ENCODE measurements at regions not wholly inside any gene's neighbourhood (a gene's known extent, or its start where the extent isn't known, plus 50 kb on each side); places are given as distances from the start of the nearest gene placed in this dataset.
A peak's percentile ranks its signal among the peaks of the same experiment; 100 is the strongest.

- Histone ChIP-seq H3K4me3 (no peak overlapping the region), H3K27me3 (no peaks in the 10 kb centered on the region), H3K36me3 (no peaks in the 10 kb centered on the region), H3K4me1 (no peaks in the 10 kb centered on the region), H3K9me3 (peaks cover 0 to 21% of the 10 kb centered on the region in 2 donors), H3K27ac (no peak overlapping the region)
- intact Hi-C loops (cut with DNase I), result no loop called here
- ATAC-seq (peak; percentile 41), DNase-seq (no peak)
- TF ChIP-seq CTCF (IDR thresholded peaks at IDR 0.05), result no peak
Measured at GRCh38 chr10:32155075-32155516, 98.9 kb upstream of the KIF5B start.

- Histone ChIP-seq H3K9me3 (peaks cover 0 to 21% of the 10 kb centered on the region in 2 donors), H3K27ac (no peak overlapping the region), H3K36me3 (no peaks in the 10 kb centered on the region), H3K4me3 (no peak overlapping the region), H3K27me3 (no peaks in the 10 kb centered on the region), H3K4me1 (no peaks in the 10 kb centered on the region)
- ATAC-seq (no peak), DNase-seq (no peak)
- no peak for TF ChIP-seq CTCF (IDR thresholded peaks at IDR 0.05)
- intact Hi-C loops (cut with DNase I), result no loop called here
Measured at GRCh38 chr10:32153931-32154330, 97.7 kb upstream of the KIF5B start.

- Histone ChIP-seq H3K27me3 (no peaks in the 10 kb centered on the region), H3K36me3 (no peaks in the 10 kb centered on the region), H3K9me3 (peaks cover 0 to 21% of the 10 kb centered on the region in 2 donors), H3K4me3 (no peak overlapping the region), H3K4me1 (no peaks in the 10 kb centered on the region), H3K27ac (no peak overlapping the region)
- TF ChIP-seq CTCF (IDR thresholded peaks at IDR 0.05), result no peak
- DNase-seq (no peak), ATAC-seq (no peak)
- intact Hi-C loops (cut with DNase I), result no loop called here
Measured at GRCh38 chr10:32153252-32153651, 97.0 kb upstream of the KIF5B start.

GRCh38 chr10:32151871-32152270 is 95.6 kb upstream of the KIF5B start:
- ATAC-seq (no peak), DNase-seq (no peak)
- Histone ChIP-seq H3K9me3 (peaks cover 0 to 21% of the 10 kb centered on the region in 2 donors), H3K4me3 (no peak overlapping the region), H3K27me3 (no peaks in the 10 kb centered on the region), H3K27ac (no peak overlapping the region), H3K4me1 (no peaks in the 10 kb centered on the region), H3K36me3 (no peaks in the 10 kb centered on the region)
- no peak for TF ChIP-seq CTCF (IDR thresholded peaks at IDR 0.05)
- intact Hi-C loops (cut with DNase I), result no loop called here

GRCh38 chr10:32150532-32151101 is 94.4 kb upstream of the KIF5B start:
- ATAC-seq (no peak), DNase-seq (no peak)
- H3K27ac ChIP-seq, result no peak overlapping the region
- intact Hi-C loops (cut with DNase I), result no loop called here
- TF ChIP-seq CTCF (IDR thresholded peaks at IDR 0.05), result no peak
- H3K9me3 ChIP-seq, result peaks cover 0 to 21% of the 10 kb centered on the region in 2 donors
- no peaks in the 10 kb centered on the region for H3K27me3 ChIP-seq
- H3K4me1 ChIP-seq, result no peaks in the 10 kb centered on the region
- no peaks in the 10 kb centered on the region for H3K36me3 ChIP-seq
- no peak overlapping the region for H3K4me3 ChIP-seq

All from left lung (tissue), 4 donors.